ENCODE measurements at regions not wholly inside any gene's neighbourhood (a gene's known extent, or its start where the extent isn't known, plus 50 kb on each side); places are given as distances from the start of the nearest gene placed in this dataset.

DNA sequence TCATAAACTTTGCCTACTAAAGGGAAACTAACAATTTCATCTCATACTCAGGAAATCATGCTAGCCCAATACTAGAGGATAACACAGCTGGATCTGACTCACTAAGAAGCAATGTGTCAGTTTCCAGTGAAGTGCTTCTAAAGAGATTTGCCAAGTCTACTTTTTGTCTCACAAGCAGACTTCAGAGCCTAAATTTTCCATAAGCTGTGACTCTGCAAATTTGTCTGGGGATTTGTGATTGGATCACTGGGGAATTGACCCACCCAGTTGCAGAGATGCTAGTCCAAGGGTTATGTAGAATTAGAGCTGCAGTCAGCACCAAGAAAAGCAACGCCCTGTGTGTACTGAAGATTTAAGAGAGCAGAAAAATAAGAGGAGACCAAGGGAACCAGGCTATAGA, 647.1 kb downstream of the NTRK3 start:
- ChIA-PET CTCF (no interaction called here), POLR2A (no interaction called here)
- H3K4me3 ChIP-seq, result no peak overlapping the region
- H3K4me1 ChIP-seq, result no peaks in the 10 kb centered on the region
- peak overlapping the region; percentile 24; the same call in 2 of the 3 replicates for H3K4me2 ChIP-seq
- H3K9me3 ChIP-seq, result no peaks in the 10 kb centered on the region
- TF ChIP-seq RFX5 (IDR thresholded peaks at IDR 0.05) (no peak), MAZ (IDR thresholded peaks at IDR 0.05; ENCODE audit: borderline replicate concordance, low read depth, low read length) (no peak), TP53 (CRISPR knock-in tag; IDR thresholded peaks at IDR 0.05) (no peak), ZSCAN20 (CRISPR knock-in tag; IDR thresholded peaks at IDR 0.05) (no peak), HEYL (CRISPR knock-in tag; IDR thresholded peaks at IDR 0.05) (no peak), RAD21 (conservative IDR thresholded peaks at IDR 0.05 in 1 of 2, IDR thresholded peaks at IDR 0.05 in 1 of 2) (no peak), FOSL2 (IDR thresholded peaks at IDR 0.05) (no peak), FOSL2 (CRISPR knock-in tag; IDR thresholded peaks at IDR 0.05) (0 out of 2 replicates have a peak, but pooled peaks have one; percentile 16), CBX2 (IDR thresholded peaks at IDR 0.05; ENCODE audit: borderline replicate concordance, low read depth) (no peak), CEBPB (IDR thresholded peaks at IDR 0.05) (no peak), HES2 (IDR thresholded peaks at IDR 0.05) (no peak), MAFK (IDR thresholded peaks at IDR 0.05; ENCODE audit: partially characterized antibody) (peak; percentile 45), CHD4 (IDR thresholded peaks at IDR 0.05; ENCODE audit: borderline replicate concordance) (no peak), FOXS1 (CRISPR knock-in tag; IDR thresholded peaks at IDR 0.05) (no peak)
- TF ChIP-seq, protein P1, sequence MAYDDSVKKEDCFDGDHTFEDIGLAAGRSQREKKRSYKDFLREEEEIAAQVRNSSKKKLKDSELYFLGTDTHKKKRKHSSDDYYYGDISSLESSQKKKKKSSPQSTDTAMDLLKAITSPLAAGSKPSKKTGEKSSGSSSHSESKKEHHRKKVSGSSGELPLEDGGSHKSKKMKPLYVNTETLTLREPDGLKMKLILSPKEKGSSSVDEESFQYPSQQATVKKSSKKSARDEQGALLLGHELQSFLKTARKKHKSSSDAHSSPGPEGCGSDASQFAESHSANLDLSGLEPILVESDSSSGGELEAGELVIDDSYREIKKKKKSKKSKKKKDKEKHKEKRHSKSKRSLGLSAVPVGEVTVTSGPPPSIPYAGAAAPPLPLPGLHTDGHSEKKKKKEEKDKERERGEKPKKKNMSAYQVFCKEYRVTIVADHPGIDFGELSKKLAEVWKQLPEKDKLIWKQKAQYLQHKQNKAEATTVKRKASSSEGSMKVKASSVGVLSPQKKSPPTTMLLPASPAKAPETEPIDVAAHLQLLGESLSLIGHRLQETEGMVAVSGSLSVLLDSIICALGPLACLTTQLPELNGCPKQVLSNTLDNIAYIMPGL (CRISPR knock-in tag; IDR thresholded peaks at IDR 0.05; ENCODE audit: borderline replicate concordance), result no peak
- ATAC-seq (peak; percentile 60 to 76; a peak in 3 of 6 replicates), FAIRE-seq (no peak), DNase-seq (ENCODE audit: low read depth in 1 of 2, low spot score in 1 of 2) (peak in 1 of 2 experiments; percentile 50)
- WGBS (ENCODE audit: missing lambda C conversion rate), result 9% methylated on average over 1 of the region's 1 CpG
- peak overlapping the region in 1 of 2 experiments; percentile 36; a peak in 2 of 6 replicates for H3K27ac ChIP-seq

DNA sequence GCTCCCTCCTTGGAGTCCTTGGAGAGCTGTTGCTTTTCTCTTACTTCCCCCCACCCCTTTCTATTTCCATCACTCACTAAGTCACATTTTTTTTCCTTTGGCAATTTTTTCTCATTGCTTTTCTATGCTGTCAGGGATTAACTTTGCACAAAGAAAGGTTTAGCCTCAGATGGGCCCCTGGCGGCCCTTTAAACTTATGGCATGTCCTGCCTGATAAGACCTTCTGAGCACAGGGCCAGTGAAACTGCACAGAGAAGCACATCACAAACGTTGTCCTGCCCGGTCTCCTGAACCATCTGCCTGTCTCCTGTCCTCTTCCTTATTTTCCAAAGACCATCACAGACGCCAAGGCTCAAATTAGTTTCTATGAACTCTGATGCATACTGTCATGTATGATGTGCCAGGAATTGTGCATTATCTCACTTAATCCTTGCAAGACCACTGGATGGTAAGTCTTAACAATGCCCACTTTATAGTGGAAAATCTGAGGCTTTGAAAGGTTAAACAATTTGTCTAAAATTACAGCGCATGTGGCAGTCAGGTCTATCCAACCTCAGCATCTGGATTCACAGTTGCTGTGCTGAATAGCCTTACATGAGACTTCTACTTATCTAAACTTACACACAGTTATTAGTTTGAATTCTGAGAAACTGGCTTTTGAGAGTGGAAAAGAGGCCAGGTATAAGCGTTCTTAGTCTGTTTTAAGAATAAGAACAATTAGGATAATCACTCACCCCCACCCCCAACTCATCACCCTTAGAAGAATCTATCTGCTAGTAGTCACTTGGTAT, 648.1 kb downstream of the NTRK3 start:
- no peak for ATAC-seq
- CTCF ChIA-PET, result no interaction called here

More for the DNA sequence above, 648.1 kb downstream of the NTRK3 start:
- Histone ChIP-seq H3K27ac (no peak overlapping the region), H3K9me3 (no peaks in the 10 kb centered on the region), H3K4me3 (no peak overlapping the region), H3K4me1 (no peaks in the 10 kb centered on the region), H3K4me2 (no peak overlapping the region)
- DNase-seq (ENCODE audit: low read depth in 1 of 2, low spot score in 1 of 2) (no peak), FAIRE-seq (no peak)
- POLR2A ChIA-PET, result no interaction called here
- TF ChIP-seq NPAS2 (CRISPR knock-in tag; IDR thresholded peaks at IDR 0.05; ENCODE audit: borderline replicate concordance) (no peak), MAFK (IDR thresholded peaks at IDR 0.05; ENCODE audit: partially characterized antibody) (no peak), CHD4 (IDR thresholded peaks at IDR 0.05; ENCODE audit: borderline replicate concordance) (no peak), EP300 (IDR thresholded peaks at IDR 0.05) (no peak), CEBPB (IDR thresholded peaks at IDR 0.05) (no peak), ZC3H11A (IDR thresholded peaks at IDR 0.05) (no peak)
- TF ChIP-seq, protein P1 (CRISPR knock-in tag; IDR thresholded peaks at IDR 0.05; ENCODE audit: borderline replicate concordance), result no peak
- TF ChIP-seq, protein P2, sequence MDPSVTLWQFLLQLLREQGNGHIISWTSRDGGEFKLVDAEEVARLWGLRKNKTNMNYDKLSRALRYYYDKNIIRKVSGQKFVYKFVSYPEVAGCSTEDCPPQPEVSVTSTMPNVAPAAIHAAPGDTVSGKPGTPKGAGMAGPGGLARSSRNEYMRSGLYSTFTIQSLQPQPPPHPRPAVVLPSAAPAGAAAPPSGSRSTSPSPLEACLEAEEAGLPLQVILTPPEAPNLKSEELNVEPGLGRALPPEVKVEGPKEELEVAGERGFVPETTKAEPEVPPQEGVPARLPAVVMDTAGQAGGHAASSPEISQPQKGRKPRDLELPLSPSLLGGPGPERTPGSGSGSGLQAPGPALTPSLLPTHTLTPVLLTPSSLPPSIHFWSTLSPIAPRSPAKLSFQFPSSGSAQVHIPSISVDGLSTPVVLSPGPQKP (IDR thresholded peaks at IDR 0.05; ENCODE audit: low read depth, low read length), result no peak
- 46% methylated on average over 6 of the region's 6 CpGs for WGBS (ENCODE audit: missing lambda C conversion rate)
